Spleen (tissue), 7 donors: ENCODE measurements at regions not wholly inside any gene's neighbourhood (a gene's known extent, or its start where the extent isn't known, plus 50 kb on each side); places are given as distances from the start of the nearest gene placed in this dataset.

Experiments
- CTCF ChIP-seq, 11 experiments: fragments of 200-600 bp in 7 of 11; fragments of 450-650 bp in 4 of 11; sonication (generic) in 4 of 11; IDR thresholded peaks in 8 of 11; conservative IDR thresholded peaks in 3 of 11; 1 replicate in 7 of 11; 2 replicates in 4 of 11; pipeline versions ENCODE4 v1.4.0 to v1.8.0; 2016 to 2021; ENCODE audit warnings: antibody characterized with exemption in 11 of 11, inconsistent platforms in 4 of 11, mild to moderate bottlenecking in 1 of 11
- POLR2A ChIP-seq, 3 donors: fragments of 450-650 bp; IDR thresholded peaks; one replicate each; pipeline ENCODE4 v1.5.1; 2017; ENCODE audit warnings: antibody characterized with exemption in 3 of 3, mild to moderate bottlenecking in 1 of 3
- POLR2AphosphoS5 ChIP-seq, 3 donors: sonication (generic); formaldehyde crosslinking; IDR thresholded peaks; one replicate each; pipeline ENCODE4 v1.5.1; 2017; ENCODE audit warnings: antibody characterized with exemption in 3 of 3
- donor health status: DM: no; HTN: no; CAD: no; lungs with moderate emphysema.
- donor health status: DM: no; HTN: no; CAD: no.
- donor health status: DM: no; HTN: no; CAD: no.

GRCh38 chr4:163623787-163624186 lies 129.3 kb downstream of the TMA16 start:
- TF ChIP-seq POLR2AphosphoS5 (IDR thresholded peaks at IDR 0.05): no peak
- no peak for TF ChIP-seq CTCF (IDR thresholded peaks at IDR 0.05 in 8 of 11, conservative IDR thresholded peaks at IDR 0.05 in 3 of 11)
- no peak for TF ChIP-seq POLR2A (IDR thresholded peaks at IDR 0.05)
